Spleen (tissue), 11 donors: ENCODE measurements at regions not wholly inside any gene's neighbourhood (a gene's known extent, or its start where the extent isn't known, plus 50 kb on each side); places are given as distances from the start of the nearest gene placed in this dataset.

Source experiments
- DNase-seq: peaks from one replicate; pipeline ENCODE4 v3.0.0-alpha.2; 2020
- H3K27ac ChIP-seq, 8 donors: fragments of 200-600 bp; sonication (generic) in 7 of 8; 1 replicate in 4 of 8; 2 replicates in 4 of 8; pipeline versions ENCODE4 v1.5.0 to v1.8.0; 2016 to 2021; ENCODE audit warnings: inconsistent platforms in 4 of 8, mild to moderate bottlenecking in 4 of 8, moderate library complexity in 1 of 8
- H3K27me3 ChIP-seq, 7 donors: fragments of 200-600 bp; sonication (generic) in 6 of 7; replicated peaks in 1 of 7; 1 replicate in 4 of 7; 2 replicates in 3 of 7; pipeline versions ENCODE4 v1.5.0 to v1.8.0; 2016 to 2021; ENCODE audit warnings: inconsistent platforms in 3 of 7, mild to moderate bottlenecking in 1 of 7
- H3K36me3 ChIP-seq, 6 donors: fragments of 200-600 bp; sonication (generic) in 5 of 6; 1 replicate in 4 of 6; 2 replicates in 2 of 6; pipeline versions ENCODE4 v1.5.0 to v1.8.0; 2016 to 2021; ENCODE audit warnings: inconsistent platforms in 2 of 6
- H3K4me1 ChIP-seq, 6 donors: fragments of 200-600 bp; sonication (generic) in 5 of 6; 1 replicate in 3 of 6; 2 replicates in 3 of 6; pipeline versions ENCODE4 v1.5.0 to v1.8.0; 2016 to 2021; ENCODE audit warnings: inconsistent platforms in 3 of 6
- H3K4me3 ChIP-seq, 8 donors: fragments of 200-600 bp; sonication (generic) in 7 of 8; 1 replicate in 4 of 8; 2 replicates in 4 of 8; pipeline versions ENCODE4 v1.5.0 to v1.8.0; 2016 to 2021; ENCODE audit warnings: inconsistent platforms in 4 of 8, mild to moderate bottlenecking in 4 of 8, moderate library complexity in 2 of 8
- H3K9me3 ChIP-seq, 8 donors: fragments of 200-600 bp; sonication (generic) in 7 of 8; 1 replicate in 4 of 8; 2 replicates in 4 of 8; pipeline versions ENCODE4 v1.5.0 to v1.8.0; 2016 to 2021; ENCODE audit warnings: inconsistent platforms in 4 of 8
- POLR2A ChIP-seq, 3 donors: fragments of 450-650 bp; IDR thresholded peaks; one replicate each; pipeline ENCODE4 v1.5.1; 2017; ENCODE audit warnings: antibody characterized with exemption in 3 of 3, mild to moderate bottlenecking in 1 of 3
- POLR2AphosphoS5 ChIP-seq, 3 donors: sonication (generic); formaldehyde crosslinking; IDR thresholded peaks; one replicate each; pipeline ENCODE4 v1.5.1; 2017; ENCODE audit warnings: antibody characterized with exemption in 3 of 3
- WGBS, 5 donors: extraction: QIAGEN DNeasy Blood & Tissue Kit in 3 of 5; methylation state at CpG; one replicate each; pipeline versions ENCODE4 v1.1.5 to v1.1.7; 2013 to 2018; 5-methylcytosine and 5-hydroxymethylcytosine counted together
- intact Hi-C: fragments of 100-400 bp; cut with DNase I; formaldehyde crosslinking; loops from one replicate; pipeline ENCODE4 v1.15.0; 2023; ENCODE audit warnings: low total_unique reads
- TF ChIP-seq, protein P1 (sequence below), 11 experiments: fragments of 200-600 bp in 7 of 11; fragments of 450-650 bp in 4 of 11; sonication (generic) in 4 of 11; IDR thresholded peaks in 8 of 11; conservative IDR thresholded peaks in 3 of 11; 1 replicate in 7 of 11; 2 replicates in 4 of 11; pipeline versions ENCODE4 v1.4.0 to v1.8.0; 2016 to 2021; ENCODE audit warnings: antibody characterized with exemption in 11 of 11, inconsistent platforms in 4 of 11, mild to moderate bottlenecking in 1 of 11
- donor health status: healthy with polysubstance abuse.
- donor health status: DM: no; HTN: no; CAD: no; lungs with moderate emphysema.
- donor health status: DM: no; HTN: no; CAD: no.
- donor health status: Bipolar disorder and iron deficiency.
- donor health status: healthy.
- donor health status: DM: no; HTN: no; CAD: no.
- donor health status: DM: yes; HTN: yes; CAD: no.

DNA sequence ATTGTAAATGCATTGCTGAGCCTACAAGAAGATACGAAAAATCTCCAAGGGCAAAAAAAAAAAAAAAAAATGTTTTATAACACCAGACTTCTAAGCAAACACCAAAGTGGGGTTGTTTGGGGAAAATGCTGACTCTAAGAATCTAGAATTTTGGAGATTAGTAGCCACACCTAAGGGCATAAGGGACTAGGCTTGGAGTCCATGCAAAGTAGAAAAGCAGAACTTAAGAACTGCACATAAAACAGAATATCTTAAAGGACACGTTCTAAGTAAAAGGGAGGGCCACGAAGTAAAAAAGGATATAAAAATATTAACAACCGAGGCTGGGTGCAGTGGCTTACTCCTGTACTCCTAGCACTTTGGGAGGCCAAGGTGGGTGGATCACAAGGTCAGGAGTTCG lies 269.8 kb upstream of the AUTS2 start:
- no peak overlapping the region for H3K27ac ChIP-seq
- 56 to 75% (median 59%) methylated on average over 5 of the region's 5 CpGs for WGBS, 5 donors
- DNase-seq = no peak
- H3K27me3 ChIP-seq = no peaks in the 10 kb centered on the region
- no peak overlapping the region for H3K4me3 ChIP-seq
- H3K9me3 ChIP-seq = peaks cover 0 to 3% (median 0%) of the 10 kb centered on the region in 8 donors
- no peaks in the 10 kb centered on the region for H3K4me1 ChIP-seq
- intact Hi-C loops = no loop called here
- H3K36me3 ChIP-seq = no peaks in the 10 kb centered on the region
- TF ChIP-seq, protein P1, sequence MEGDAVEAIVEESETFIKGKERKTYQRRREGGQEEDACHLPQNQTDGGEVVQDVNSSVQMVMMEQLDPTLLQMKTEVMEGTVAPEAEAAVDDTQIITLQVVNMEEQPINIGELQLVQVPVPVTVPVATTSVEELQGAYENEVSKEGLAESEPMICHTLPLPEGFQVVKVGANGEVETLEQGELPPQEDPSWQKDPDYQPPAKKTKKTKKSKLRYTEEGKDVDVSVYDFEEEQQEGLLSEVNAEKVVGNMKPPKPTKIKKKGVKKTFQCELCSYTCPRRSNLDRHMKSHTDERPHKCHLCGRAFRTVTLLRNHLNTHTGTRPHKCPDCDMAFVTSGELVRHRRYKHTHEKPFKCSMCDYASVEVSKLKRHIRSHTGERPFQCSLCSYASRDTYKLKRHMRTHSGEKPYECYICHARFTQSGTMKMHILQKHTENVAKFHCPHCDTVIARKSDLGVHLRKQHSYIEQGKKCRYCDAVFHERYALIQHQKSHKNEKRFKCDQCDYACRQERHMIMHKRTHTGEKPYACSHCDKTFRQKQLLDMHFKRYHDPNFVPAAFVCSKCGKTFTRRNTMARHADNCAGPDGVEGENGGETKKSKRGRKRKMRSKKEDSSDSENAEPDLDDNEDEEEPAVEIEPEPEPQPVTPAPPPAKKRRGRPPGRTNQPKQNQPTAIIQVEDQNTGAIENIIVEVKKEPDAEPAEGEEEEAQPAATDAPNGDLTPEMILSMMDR (IDR thresholded peaks at IDR 0.05 in 8 of 11, conservative IDR thresholded peaks at IDR 0.05 in 3 of 11) = no peak
- TF ChIP-seq POLR2AphosphoS5 (IDR thresholded peaks at IDR 0.05) = no peak
- TF ChIP-seq POLR2A (IDR thresholded peaks at IDR 0.05) = no peak

DNA sequence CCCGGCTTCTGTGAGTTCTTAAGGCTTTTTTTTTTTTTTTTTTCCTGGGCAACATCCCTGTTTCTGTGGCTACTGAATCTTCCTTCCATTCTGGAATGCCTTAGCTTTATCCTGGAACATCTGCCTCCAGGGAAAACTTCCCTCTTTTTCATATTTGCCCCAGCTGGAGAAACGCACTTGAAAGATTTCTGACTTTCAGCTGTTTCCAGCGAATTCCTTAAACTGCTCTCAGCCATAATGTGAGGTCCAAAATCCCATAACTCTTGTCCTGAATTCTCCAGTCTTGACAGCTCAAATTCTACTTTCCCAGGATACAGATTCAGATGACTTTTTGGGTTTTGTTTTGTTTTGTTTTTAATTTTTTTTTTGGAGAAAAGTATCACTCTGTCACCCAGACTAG lies 263.6 kb upstream of the AUTS2 start:
- no peak overlapping the region for H3K4me3 ChIP-seq
- H3K36me3 ChIP-seq = no peaks in the 10 kb centered on the region
- peaks cover 0 to 7% (median 0%) of the 10 kb centered on the region in 8 donors for H3K9me3 ChIP-seq
- TF ChIP-seq, protein P1 (IDR thresholded peaks at IDR 0.05 in 8 of 11, conservative IDR thresholded peaks at IDR 0.05 in 3 of 11) = no peak
- no peaks in the 10 kb centered on the region for H3K4me1 ChIP-seq
- H3K27ac ChIP-seq = no peak overlapping the region
- intact Hi-C loops = no loop called here
- WGBS, 5 donors = 77 to 89% (median 81%) methylated on average over 3 of the region's 3 CpGs
- no peak for DNase-seq
- peaks cover 0 to under 1% (median 0%) of the 10 kb centered on the region in 7 donors for H3K27me3 ChIP-seq

DNA sequence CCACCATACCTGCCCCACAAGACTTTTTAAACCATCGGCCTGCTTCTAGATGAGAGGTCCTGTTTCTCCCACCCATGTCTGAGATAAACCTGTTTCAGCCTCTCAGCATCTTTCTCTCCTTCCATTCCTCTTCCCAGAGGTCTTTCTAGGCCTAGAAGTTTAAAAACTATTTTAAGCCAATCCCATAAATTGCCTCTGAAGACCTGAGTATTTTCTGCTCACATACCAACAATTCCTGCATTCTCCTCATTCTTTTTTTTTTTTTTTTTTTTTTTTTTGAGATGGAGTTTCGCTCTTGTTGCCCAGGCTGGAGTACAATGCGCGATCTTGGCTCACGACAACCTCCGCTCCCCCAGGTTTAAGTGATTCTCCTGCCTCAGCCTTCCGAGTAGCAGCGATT lies 262.9 kb upstream of the AUTS2 start:
- Histone ChIP-seq H3K36me3 (no peaks in the 10 kb centered on the region), H3K4me1 (no peaks in the 10 kb centered on the region), H3K9me3 (peaks cover 0 to 7% (median 0%) of the 10 kb centered on the region in 8 donors), H3K27ac (no peak overlapping the region), H3K27me3 (peaks cover 0 to 6% (median 0%) of the 10 kb centered on the region in 7 donors), H3K4me3 (no peak overlapping the region)
- TF ChIP-seq POLR2A (IDR thresholded peaks at IDR 0.05) (no peak), POLR2AphosphoS5 (IDR thresholded peaks at IDR 0.05) (no peak)
- TF ChIP-seq, protein P1 (IDR thresholded peaks at IDR 0.05 in 8 of 11, conservative IDR thresholded peaks at IDR 0.05 in 3 of 11) = no peak
- DNase-seq = no peak
- WGBS, 5 donors = 92 to 98% (median 93%) methylated on average over 8 of the region's 8 CpGs
- intact Hi-C loops = no loop called here

DNA sequence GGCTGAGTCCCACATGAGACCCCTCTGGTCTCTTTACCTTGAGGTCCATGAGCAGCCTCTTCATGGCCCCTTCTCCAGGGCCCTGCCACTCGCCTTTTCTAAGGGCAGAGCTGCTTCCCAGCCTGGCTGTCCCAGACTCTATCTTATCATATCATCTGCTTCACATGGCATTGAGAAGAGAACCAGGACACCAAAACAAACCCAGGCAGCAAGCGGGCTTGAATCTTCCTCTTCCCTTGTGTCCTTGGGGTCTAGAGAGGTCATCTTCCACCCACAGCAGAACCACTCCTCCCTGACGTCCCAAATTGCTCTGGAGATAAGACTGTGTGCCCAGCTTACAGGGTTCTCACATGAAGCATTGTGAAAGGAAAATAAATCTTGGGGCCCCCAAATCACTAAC lies 261.3 kb upstream of the AUTS2 start:
- H3K36me3 ChIP-seq = no peaks in the 10 kb centered on the region
- H3K4me1 ChIP-seq = no peaks in the 10 kb centered on the region
- H3K27me3 ChIP-seq = peaks cover 0 to 8% (median 0%) of the 10 kb centered on the region in 7 donors
- intact Hi-C loops = no loop called here
- peaks cover 0 to 3% (median 0%) of the 10 kb centered on the region in 8 donors for H3K9me3 ChIP-seq
- no peak overlapping the region for H3K27ac ChIP-seq
- WGBS, 5 donors = 62 to 83% (median 67%) methylated on average over 3 of the region's 3 CpGs
- H3K4me3 ChIP-seq = no peak overlapping the region
- no peak for DNase-seq
- TF ChIP-seq POLR2AphosphoS5 (IDR thresholded peaks at IDR 0.05) = no peak
- no peak for TF ChIP-seq POLR2A (IDR thresholded peaks at IDR 0.05)
- TF ChIP-seq, protein P1 (IDR thresholded peaks at IDR 0.05 in 8 of 11, conservative IDR thresholded peaks at IDR 0.05 in 3 of 11) = no peak
